A673 (cell line): ENCODE measurements at regions not wholly inside any gene's neighbourhood (a gene's known extent, or its start where the extent isn't known, plus 50 kb on each side); places are given as distances from the start of the nearest gene placed in this dataset.

Source experiments
- EZH2 ChIP-seq: fragments of 200-600 bp; sonication (generic); IDR thresholded peaks from 2 replicates; pipeline ENCODE4 v1.6.1; 2017; ENCODE audit warnings: borderline replicate concordance, low read depth, mild to moderate bottlenecking, mixed read lengths, antibody characterized with exemption, low read length; ENCODE audit not compliant: poor library complexity, severe bottlenecking
- TF ChIP-seq, protein P1 (sequence below): fragments of 300-800, 200-600 bp; sonication (generic); conservative IDR thresholded peaks from 2 replicates; pipeline ENCODE4 v1.5.1; 2017; ENCODE audit warnings: low read depth, mild to moderate bottlenecking, antibody characterized with exemption, low read length, moderate library complexity, mixed read lengths

DNA sequence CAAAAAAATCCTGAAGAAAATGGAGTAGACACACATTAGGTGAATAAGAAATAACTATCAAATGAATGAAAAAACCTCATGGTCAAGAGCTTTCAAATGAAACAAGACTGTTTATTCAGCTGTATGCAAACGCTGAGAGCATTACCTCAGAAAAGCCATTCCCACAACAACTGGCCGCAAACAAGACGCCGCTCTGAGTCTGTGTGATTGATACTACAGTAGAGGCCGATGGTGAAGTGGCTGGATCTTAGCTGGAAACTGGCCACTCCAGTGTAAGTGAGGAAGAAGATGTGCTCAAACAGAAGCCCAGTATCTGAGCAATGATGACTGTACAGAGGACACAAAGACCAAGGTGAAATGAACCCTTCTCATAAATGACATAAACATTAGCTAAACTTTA lies 252.4 kb upstream of the GHITM start:
- TF ChIP-seq, protein P1, sequence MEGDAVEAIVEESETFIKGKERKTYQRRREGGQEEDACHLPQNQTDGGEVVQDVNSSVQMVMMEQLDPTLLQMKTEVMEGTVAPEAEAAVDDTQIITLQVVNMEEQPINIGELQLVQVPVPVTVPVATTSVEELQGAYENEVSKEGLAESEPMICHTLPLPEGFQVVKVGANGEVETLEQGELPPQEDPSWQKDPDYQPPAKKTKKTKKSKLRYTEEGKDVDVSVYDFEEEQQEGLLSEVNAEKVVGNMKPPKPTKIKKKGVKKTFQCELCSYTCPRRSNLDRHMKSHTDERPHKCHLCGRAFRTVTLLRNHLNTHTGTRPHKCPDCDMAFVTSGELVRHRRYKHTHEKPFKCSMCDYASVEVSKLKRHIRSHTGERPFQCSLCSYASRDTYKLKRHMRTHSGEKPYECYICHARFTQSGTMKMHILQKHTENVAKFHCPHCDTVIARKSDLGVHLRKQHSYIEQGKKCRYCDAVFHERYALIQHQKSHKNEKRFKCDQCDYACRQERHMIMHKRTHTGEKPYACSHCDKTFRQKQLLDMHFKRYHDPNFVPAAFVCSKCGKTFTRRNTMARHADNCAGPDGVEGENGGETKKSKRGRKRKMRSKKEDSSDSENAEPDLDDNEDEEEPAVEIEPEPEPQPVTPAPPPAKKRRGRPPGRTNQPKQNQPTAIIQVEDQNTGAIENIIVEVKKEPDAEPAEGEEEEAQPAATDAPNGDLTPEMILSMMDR, result no peak
- TF ChIP-seq EZH2, result no peak
